ENCODE measurements at regions not wholly inside any gene's neighbourhood (a gene's known extent, or its start where the extent isn't known, plus 50 kb on each side); places are given as distances from the start of the nearest gene placed in this dataset.
"Not testable (repeated sequence)": the region's sequence is repeated elsewhere in the genome, so short reads cannot be mapped to it uniquely, and the experiment has no call there.

DNA sequence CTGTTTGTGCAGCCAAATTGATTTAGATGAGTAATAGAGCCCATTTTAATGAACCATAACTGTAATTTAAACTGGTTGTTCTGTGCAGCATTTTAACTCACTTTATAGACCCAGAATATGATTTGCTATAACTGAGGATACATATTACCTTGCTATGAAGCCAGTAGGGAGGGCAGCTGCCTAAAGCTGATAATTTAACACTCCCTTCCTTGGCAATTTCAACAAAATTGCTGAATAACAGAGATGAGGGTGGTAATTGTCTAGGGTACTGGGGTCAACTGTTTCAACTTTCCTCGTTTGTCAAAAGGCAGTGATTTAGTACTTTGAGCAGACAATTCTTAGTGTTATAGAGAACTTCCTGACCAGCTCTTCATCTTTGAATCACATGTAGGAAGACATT lies 304.9 kb upstream of the POU1F1 start:
- DNase-seq (ENCODE audit: low spot score): no peak

DNA sequence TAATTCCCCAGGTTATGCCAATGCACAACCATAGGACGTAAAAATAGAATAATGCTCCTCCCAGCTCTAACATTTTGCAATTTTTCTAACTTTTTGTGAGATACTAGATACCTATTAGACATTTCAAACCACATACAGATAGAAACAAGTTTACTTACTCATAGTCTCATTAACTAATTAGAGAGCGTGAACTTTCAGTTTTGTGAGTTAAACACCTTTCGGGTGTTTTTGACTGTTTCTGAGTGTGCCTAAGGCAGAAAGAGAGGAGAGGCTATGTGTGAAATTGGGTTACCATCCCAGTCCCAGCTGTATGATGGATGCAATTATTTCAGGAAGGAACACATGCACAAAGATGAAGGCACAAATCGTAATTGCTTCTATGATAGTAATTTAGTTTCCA lies 300.4 kb upstream of the POU1F1 start:
- DNase-seq (ENCODE audit: low spot score): no peak

DNA sequence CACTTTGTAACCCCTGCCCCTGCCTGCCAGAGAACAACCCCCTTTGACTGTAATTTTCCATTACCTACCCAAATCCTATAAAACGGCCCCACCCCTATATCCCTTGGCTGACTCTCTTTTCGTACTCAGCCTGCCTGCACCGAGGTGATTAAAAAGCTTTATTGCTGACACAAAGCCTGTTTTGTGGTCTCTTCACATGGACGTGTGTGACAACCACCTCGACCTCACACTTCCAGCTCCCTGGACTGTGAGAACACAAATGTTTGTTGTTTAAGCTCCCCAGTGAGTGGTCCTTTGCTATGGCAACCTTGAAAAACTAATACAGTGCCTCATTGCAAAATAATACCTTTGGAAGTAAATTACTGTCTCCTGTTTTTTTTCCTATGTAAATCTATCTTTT lies 299.2 kb upstream of the POU1F1 start:
- no peak for DNase-seq (ENCODE audit: low spot score)

DNA sequence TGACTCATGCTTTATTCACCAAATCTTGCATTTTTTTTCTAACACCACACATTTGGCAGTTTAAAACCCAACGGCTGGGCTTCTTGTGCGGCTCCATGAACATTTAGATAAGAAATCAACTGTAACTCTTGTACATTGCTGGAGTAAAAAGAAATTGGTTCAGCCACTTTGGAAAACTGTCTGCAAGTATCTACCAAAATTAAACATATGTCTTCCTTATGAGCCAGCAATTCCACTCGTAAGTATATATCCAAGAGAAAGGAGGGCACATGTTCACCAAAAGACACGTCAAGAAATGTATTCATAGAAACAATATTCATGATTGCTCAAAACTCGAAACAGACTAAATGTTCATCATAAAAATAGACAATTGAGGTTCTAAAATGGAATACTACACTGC lies 291.9 kb upstream of the POU1F1 start:
- DNase-seq (ENCODE audit: low spot score): no peak

DNA sequence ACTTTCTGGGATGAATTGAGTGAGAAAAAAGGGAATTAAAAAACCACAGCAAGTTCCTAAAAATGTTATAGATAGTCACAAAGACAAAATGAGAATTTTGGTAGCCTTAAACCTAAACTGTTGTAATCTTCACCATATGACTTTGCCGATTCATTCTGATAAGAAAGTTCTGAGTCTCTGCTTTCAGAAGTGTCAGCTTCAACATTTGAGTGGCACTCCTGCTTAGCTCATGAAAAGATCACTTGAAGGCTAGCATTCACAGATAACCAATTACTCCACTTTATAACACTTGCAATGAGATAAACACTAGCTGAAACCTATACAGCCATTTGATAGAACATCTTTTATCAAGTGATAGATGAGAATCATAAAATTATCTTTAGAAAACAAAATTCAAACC lies 288.1 kb upstream of the POU1F1 start:
- no peak for DNase-seq (ENCODE audit: low spot score)

DNA sequence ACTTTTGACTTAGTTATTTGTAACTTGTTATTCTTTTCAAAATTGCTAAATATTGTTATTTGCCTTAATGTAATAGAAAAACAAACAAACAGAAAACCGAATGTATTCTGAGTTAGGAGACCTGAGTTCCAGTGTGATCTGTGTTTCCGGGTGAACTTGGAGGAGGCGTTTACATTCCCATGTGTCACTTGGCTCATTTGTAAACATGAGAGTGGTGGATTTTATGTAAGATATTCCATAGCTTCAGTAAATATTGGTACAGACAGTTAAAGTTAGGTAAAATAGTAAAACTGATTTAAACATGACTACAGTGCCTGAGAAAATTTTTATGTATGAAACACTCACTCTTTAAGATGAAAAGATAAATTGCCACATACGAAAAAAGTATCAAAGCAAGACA lies 287.3 kb upstream of the POU1F1 start:
- no peak for DNase-seq (ENCODE audit: low spot score)

DNA sequence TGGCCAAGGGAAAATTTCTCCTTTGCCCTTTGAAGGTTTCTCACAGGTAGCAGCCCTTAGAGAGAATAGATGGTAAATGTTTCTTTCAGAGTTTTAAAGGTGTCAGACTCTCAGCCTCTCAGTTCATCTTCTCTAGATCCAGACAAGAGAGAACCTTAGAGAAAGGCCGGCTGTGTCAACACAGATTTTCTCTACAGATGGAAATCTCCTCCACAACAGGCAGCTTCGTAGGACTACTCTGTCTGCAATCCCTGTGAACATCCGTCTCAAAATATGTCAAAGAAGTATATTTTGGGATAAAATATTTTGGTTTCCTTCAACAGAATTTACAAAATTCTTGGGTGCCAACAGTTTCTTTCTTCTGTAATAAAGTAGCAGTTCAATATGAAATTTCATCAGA lies 282.1 kb upstream of the POU1F1 start:
- no peak for DNase-seq (ENCODE audit: low spot score)

DNA sequence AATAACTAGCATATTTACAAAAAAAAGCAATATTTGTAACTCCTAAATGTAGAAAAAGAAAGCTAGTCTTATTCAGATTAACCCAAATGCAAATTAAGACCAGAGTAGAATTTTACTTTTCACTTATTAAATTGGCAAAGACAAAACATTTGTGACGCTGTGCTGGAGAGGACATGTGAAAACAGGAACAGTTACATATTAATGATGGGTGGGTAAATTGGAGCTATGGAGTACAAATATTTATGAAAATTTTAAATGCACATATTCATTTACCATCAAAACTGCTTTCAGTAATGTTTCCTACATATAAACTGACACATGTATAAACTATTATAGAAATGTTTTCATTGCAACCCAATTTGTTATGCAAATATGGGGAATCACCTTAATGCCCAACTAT lies 278.9 kb upstream of the POU1F1 start:
- DNase-seq (ENCODE audit: low spot score): no peak

DNA sequence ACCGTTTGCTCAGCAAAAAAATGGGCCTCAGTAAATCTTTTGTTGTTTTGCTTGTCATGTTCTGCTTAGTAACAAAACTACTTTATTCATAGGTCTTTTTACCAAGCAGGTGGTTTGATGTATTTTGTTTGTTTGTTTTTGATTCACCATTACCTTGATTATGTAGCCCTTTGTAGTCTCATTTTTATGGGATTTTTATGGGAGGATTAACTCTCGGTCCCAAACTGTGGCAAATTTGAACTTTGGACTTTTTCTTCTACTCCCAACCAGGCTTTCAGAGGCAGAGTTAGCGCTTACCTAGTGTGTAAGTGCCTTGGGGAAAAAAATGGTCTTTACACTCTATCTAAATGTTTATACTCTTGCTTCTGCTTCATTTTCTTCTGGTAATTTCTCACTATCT lies 276.7 kb upstream of the POU1F1 start:
- no peak for DNase-seq (ENCODE audit: low spot score)

DNA sequence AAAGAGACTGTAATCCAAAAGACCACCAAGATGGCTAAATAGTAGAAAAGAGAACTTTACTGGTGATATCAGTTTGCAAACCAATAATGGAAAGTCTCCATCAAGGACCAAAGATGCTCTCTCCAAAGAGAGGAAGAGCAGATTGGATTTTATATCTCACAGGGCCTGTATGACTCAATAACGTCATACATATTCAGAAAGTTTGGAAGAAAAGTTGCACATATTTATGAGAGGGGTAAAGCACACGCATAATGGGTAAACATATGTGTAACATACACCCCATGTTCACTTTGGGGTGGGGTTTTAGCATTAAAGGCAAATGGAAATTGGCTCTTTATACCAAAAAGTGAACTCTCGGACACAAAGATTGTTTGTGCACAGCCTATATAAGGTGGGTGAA lies 274.5 kb upstream of the POU1F1 start:
- no peak for DNase-seq (ENCODE audit: low spot score)

DNA sequence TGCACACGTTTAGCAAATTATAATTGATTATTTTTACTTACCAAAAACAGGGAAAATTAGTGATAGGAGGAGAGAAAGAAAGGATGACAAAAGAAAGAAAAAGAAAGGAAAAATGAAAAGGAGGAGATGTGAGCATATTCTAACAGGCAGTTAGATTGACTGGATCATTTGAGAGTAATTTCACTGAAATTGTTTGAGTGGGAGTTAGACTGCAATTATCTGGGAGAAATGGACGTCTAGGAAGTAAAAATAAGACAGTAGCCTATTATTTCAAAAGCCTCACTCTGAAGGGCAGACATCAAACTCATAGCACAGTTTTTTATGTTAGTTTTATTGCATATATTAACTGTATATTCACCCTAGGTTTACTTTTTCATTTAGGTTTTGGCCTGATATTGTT lies 272.8 kb upstream of the POU1F1 start:
- DNase-seq (ENCODE audit: low spot score): no peak

DNA sequence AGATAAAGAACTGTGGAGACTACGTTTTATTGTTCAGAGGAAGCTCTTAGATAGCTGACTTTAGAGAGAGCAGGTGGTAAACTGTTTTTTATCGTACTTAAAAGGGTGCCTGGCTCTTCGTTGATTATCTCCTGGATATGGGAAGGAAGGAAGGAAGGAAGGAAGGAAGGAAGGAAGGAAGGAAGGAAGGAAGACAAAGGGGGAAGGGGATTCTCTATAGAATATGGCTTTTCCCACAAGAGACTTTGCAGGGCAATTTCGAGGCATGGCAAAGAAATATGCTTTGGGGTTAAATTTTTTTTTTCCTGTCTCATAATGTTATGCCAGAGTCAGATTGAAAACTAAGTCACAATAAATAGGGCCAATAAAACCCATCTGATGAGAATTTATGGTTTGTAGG lies 271.9 kb upstream of the POU1F1 start:
- DNase-seq (ENCODE audit: low spot score): no peak

DNA sequence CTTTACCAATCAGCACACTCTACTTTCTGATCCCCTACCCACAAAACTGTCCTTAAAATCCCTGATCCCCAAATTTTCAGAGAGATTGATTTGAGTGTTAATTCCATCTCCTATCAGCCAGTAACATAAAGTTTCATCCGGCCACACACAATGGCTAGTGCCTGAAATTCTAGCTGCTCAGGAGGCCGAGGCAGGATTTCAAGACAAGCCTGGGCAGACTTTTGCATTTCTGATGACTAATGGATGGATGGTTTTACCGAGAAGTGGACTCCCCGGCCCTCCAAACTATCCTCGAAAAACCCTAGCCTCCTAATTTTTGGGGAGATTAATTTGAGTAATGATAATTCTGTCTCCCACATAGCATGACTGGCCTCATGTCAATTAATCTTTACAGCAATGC lies 269.8 kb upstream of the POU1F1 start:
- no peak for DNase-seq (ENCODE audit: low spot score)

DNA sequence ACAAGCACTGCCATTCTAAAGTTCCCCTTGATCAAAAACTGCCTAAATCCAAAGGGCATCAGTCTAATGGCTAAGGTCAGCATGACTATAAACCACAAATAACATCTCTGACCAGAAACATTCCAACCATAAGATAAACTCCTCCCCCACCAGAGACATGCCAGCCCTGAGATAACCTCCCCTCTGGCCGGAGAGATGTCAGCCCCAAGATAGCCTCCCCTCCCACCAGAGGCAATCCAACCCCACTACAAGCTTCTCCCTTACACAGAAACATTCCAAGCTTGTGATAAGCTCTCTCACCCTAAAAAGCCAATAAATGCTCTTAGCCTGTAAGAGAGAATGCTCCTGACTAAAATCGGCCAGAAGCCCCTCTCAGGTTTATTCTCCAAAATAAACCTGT lies 267.0 kb upstream of the POU1F1 start:
- DNase-seq (ENCODE audit: low spot score): not testable (repeated sequence)

DNA sequence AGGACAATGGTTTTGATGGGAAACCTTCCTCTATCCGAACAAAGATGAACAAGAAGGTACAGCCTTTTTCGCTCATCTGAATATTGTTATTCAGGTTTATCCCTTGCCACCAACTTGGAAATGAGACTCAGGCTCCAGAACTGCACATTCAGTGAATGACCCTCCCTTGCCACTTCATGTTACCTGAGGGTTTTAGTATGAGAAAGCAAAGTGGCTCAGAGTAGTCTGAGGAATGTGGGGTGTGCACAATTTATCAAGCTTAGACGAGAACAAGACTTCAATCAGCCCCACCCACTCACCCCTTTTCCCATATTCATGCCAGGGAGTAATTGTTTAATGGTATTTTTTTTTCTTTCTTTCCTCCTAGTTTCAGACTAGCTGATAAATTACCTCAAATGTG lies 265.3 kb upstream of the POU1F1 start:
- no peak for DNase-seq (ENCODE audit: low spot score)

DNA sequence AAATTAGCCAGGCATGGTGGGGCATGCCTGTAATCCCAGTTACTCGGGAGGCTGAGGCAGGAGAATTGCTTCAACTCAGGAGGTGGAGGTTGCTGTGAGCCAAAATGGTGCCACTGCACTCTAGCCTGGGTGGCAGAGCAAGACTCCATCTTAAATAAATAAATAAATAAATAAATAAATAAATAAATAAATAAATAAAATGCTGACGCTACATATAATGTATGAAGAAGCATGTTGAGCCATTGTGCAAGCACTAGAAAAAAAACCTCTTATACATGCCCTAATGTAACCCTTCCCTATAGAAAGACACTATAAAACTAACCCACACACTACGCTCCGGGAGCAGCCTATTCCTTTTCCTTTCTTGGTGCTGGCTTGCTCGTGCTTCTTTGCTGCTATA lies 262.3 kb upstream of the POU1F1 start:
- DNase-seq (ENCODE audit: low spot score): not testable (repeated sequence)

DNA sequence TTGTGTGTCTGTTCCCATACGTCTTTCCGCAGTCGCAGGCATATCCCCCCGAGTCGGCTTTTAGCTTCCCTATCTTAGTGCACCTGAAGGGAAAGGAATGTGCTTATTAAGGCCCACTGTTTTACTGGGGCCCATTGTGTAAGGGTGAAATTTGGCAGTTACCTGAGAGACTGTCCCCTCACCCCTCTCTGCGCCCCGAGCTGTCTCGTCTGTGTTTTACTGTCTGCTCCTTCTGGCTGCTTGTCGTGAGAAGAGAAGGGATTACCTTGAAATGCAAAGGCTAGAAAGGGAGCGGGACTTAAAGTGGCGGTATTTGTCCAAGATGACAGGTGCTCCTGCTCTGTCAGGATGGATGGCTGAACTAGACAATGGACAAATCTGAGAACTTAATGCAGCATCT lies 233.0 kb upstream of the POU1F1 start:
- DNase-seq (ENCODE audit: low spot score): no peak

DNA sequence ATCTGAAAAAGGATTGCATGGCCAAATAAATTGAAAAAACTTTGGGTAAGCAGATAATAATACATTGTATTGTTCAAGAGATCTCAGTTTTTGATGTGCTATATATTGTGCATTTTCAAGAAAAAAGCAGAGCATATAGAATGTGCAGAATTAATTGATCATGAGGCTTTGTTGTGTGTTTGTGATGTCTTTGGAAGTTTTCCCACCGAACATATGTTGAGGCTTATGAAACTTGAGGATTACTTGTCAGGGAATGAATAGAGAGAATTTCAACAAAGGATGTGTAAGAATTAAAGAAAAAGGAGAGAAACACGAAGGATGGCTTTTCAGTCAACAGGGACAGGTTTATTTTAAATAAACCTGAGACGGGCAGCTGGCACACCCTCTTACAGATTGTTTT lies 232.5 kb upstream of the POU1F1 start:
- DNase-seq (ENCODE audit: low spot score): no peak

DNA sequence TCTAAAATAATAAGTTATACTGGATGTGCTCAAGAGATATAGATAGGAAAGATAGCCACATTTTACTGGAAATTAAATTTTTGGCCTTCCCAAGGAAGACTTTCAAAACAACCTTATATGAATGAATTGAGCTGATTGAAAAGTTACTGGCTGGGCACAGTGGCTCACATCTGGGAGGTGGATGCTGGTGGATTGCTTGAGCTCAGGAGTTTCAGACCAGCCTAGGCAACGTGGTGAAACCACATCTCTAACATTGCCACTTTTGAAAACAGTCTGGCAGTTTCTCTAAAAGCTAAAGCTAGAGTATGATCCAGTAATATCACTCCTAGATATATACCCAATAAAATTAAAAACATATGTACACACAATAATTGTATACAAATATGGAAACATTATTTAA lies 231.4 kb upstream of the POU1F1 start:
- no peak for DNase-seq (ENCODE audit: low spot score)

DNA sequence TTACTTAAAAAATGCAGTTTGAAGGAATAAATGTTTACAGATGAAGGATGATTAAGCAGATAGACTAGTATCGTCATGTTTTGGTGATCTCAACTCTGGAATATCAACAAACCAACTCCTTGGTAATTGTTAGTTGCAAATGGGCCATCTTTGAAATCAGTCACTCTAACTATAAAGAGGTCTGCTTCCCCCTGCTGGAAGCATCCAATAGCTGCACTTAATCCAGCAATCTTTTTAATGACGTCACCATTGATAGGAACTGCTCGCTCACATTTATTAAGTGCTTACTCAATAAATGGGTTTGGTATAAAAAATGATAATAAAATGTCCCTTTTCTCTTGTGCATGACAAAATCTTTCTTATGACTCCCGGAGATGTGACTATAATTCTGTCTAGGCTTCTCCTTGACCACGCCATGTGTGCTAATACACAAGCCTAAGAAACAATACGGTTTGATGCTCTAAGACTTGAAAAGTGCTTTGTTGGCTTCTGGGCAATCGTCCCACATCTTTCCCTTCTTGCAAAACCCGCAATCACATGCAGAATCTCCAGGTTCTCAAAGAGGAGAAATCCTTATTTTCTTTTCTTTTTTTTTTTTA lies 227.6 kb upstream of the POU1F1 start:
- peak; percentile 55 for DNase-seq (ENCODE audit: low spot score)

DNA sequence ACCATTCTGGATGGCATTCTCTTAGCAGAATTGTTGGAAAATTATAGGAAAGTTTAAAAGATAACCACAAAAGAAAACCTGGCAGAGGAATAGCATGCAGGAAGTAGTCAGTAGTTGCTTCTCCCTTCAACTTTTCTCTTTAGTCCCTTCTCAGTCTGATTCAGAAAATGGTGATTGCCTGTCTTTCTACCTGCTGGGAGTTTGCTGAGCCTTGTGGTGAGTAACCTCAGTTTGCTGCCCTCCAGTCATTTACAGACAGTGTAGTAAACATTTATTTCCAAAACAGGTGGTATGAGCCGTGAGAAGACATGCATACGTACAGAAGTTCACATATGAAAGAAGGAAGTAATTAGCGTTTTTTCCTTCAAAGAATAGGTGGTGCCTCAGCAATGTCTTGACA lies 224.7 kb upstream of the POU1F1 start:
- no peak for DNase-seq (ENCODE audit: low spot score)

DNA sequence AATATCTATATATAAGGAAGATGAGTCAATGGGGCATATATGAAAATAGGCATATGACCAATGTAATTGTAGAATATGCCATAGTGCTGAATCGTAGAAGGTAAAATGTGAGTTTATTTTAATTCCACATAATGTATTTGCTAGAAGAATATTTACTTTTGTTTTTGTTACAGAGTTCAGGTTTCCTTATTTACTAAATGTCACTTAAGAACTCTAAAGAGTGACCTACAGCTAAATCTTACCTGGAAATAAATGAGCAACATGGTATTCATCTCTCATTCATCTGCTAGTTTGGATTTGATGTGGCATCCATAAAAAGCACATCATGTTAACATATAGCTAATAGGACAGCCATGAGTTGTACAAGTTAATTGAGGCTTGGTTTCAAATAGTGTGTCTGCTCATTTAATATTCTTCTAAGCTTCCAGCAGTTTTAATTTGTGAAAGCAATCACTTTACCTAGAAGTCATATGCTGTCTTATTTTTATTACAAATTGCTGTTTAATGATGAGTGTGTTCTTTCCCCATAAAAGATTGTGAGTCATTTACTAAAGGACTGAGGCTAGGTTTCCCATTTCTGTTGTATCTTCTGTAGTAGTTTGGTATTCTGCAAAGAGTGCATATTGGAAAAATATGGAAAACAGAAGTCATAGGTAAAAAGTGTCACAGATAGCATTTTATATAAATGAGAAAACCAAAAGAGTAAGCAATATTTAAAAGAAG lies 222.1 kb upstream of the POU1F1 start:
- DNase-seq (ENCODE audit: low spot score): no peak

DNA sequence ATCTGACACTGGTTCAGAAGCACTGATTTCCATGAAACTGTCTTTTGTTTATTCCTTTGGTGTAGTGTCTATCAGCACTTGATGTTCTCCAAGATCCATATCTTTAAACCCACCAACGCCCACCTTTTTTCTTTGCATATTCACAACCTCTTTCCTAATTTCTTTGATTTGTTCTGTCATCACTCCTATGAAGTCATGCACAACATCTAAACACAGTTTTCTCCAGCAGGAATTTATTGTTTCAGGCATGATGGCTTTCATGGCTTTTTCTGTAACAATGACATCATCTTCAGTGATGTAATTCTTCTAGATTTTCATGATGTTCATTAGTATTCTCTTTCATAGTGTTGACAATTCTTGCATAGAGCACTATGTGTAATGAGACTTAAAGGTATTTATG lies 219.6 kb upstream of the POU1F1 start:
- no peak for DNase-seq (ENCODE audit: low spot score)

DNA sequence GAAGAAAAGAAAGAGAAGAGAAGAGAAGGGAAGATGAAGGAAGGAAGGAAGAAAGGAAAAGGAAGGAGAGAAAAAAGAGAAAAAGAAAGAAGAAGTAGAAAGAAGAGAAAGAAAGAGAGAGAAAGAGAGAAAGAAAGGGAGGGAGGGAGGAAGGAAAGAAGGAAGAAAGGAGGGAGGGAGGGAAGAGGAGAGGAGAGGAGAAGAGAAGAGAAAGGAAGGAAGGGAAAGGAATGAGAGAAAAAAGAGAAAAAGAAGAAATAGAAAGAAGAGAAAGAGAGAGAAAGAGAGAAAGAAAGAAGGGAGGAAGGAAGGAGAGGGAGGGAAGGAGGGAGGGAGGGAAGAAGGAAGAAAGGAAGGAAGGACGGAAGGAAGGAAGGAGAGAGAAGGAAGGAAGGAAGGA lies 217.9 kb upstream of the POU1F1 start:
- no peak for DNase-seq (ENCODE audit: low spot score)

Data from H4 (cell line).